ENCODE measurements at regions not wholly inside any gene's neighbourhood (a gene's known extent, or its start where the extent isn't known, plus 50 kb on each side); places are given as distances from the start of the nearest gene placed in this dataset.

DNA sequence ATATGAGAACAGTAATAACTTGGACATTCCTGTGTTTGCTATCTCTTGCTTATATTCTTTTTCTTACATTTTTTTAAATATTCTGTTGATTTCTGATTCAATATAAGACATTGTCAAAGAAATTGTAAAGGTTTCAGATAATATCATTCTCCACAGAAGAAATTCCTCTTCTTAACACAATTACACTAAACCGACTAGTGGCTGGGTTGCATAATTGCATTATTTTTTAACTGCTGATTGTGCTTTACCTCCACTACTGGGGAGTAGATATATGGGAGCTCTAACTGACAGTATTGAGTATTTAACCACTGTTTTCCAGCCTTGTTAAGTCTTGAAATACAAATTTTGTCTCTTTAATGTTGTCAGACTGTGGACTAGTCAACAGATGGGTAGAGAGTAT, 723.8 kb upstream of the EDIL3 start:
- no peak for TF ChIP-seq POLR2A (IDR thresholded peaks at IDR 0.05; ENCODE audit: low read length)
- no peak for TF ChIP-seq GATA1 (IDR thresholded peaks at IDR 0.05; ENCODE audit: low read depth, low read length)

Data from erythroblast (primary cell).